Peyer's patch (tissue), 4 donors: ENCODE measurements at regions not wholly inside any gene's neighbourhood (a gene's known extent, or its start where the extent isn't known, plus 50 kb on each side); places are given as distances from the start of the nearest gene placed in this dataset.

Experiments
- POLR2A ChIP-seq, 2 donors: fragments of 450-650 bp; IDR thresholded peaks; one replicate each; pipeline ENCODE4 v1.5.1; 2017; ENCODE audit warnings: antibody characterized with exemption in 2 of 2, mild to moderate bottlenecking in 2 of 2, moderate library complexity in 2 of 2
- TF ChIP-seq, protein P1 (sequence below), 6 experiments: fragments of 450-650 bp in 4 of 6; fragments of 200-600 bp in 2 of 6; sonication (generic) in 1 of 6; IDR thresholded peaks; one replicate each; pipeline ENCODE4 v1.5.1; 2017 to 2019; ENCODE audit warnings: antibody characterized with exemption in 6 of 6, mild to moderate bottlenecking in 3 of 6, moderate library complexity in 1 of 6

DNA sequence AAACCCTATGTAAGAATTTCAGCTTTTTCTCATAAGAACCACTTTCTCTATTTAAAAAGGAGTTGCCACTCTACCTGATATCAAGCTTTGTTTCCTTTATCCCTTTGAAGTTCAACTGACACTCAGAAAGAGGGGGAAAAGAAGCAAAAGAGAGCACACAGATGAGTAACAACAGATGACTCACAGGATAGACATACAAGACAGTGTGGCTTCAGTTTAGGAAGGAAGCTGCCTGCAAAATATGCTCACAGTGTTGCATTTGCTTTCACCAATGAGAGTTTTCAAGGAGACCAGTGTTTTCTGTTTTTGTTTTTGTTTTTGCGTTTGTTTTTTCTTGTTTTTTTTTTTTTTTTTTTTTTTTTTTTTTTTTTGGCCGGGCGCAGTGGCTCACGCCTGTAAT lies 1181.6 kb downstream of the DNAJB9 start:
- TF ChIP-seq POLR2A (IDR thresholded peaks at IDR 0.05): no peak
- TF ChIP-seq, protein P1, sequence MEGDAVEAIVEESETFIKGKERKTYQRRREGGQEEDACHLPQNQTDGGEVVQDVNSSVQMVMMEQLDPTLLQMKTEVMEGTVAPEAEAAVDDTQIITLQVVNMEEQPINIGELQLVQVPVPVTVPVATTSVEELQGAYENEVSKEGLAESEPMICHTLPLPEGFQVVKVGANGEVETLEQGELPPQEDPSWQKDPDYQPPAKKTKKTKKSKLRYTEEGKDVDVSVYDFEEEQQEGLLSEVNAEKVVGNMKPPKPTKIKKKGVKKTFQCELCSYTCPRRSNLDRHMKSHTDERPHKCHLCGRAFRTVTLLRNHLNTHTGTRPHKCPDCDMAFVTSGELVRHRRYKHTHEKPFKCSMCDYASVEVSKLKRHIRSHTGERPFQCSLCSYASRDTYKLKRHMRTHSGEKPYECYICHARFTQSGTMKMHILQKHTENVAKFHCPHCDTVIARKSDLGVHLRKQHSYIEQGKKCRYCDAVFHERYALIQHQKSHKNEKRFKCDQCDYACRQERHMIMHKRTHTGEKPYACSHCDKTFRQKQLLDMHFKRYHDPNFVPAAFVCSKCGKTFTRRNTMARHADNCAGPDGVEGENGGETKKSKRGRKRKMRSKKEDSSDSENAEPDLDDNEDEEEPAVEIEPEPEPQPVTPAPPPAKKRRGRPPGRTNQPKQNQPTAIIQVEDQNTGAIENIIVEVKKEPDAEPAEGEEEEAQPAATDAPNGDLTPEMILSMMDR (IDR thresholded peaks at IDR 0.05): no peak
